HUDEP-2 (cell line): ENCODE measurements at regions not wholly inside any gene's neighbourhood (a gene's known extent, or its start where the extent isn't known, plus 50 kb on each side); places are given as distances from the start of the nearest gene placed in this dataset.

Experiments used
- DNase-seq, 76 experiments: peaks; one replicate each; lab custom pipeline; 2025; ENCODE audit not compliant: unreplicated experiment in 76 of 76; lab: John Stamatoyannopoulos, UW

- DNase-seq, result no peak
Measured at GRCh38 chr3:148330542-148330941, 367.2 kb upstream of the AGTR1 start.

- DNase-seq, result no peak
Measured at GRCh38 chr3:148331081-148331846, 366.4 kb upstream of the AGTR1 start.

GRCh38 chr3:148332509-148332908 is 365.2 kb upstream of the AGTR1 start:
- DNase-seq, result no peak

GRCh38 chr3:148333091-148333490 is 364.6 kb upstream of the AGTR1 start:
- no peak for DNase-seq

GRCh38 chr3:148335612-148336011 is 362.1 kb upstream of the AGTR1 start:
- DNase-seq, result no peak

- DNase-seq, result no peak
Measured at GRCh38 chr3:148343416-148343815, 354.3 kb upstream of the AGTR1 start.

GRCh38 chr3:148344521-148344920 is 353.2 kb upstream of the AGTR1 start:
- DNase-seq, result no peak

GRCh38 chr3:148360051-148360450 is 337.7 kb upstream of the AGTR1 start:
- DNase-seq, result no peak

GRCh38 chr3:148366743-148367410 is 330.8 kb upstream of the AGTR1 start:
- DNase-seq, result no peak

GRCh38 chr3:148367756-148368155 is 329.9 kb upstream of the AGTR1 start:
- DNase-seq, result no peak

GRCh38 chr3:148369381-148369780 is 328.3 kb upstream of the AGTR1 start:
- DNase-seq, result no peak

GRCh38 chr3:148372206-148372875 is 325.4 kb upstream of the AGTR1 start:
- no peak for DNase-seq

- DNase-seq, result no peak
Measured at GRCh38 chr3:148373961-148374360, 323.7 kb upstream of the AGTR1 start.

- peak in 20 of 76 experiments; percentile 2 to 48 (median 14) for DNase-seq
Measured at GRCh38 chr3:148379763-148380382, 317.8 kb upstream of the AGTR1 start.

GRCh38 chr3:148381051-148381450 is 316.7 kb upstream of the AGTR1 start:
- no peak for DNase-seq

GRCh38 chr3:148389916-148390315 is 307.8 kb upstream of the AGTR1 start:
- no peak for DNase-seq

GRCh38 chr3:148395821-148396220 is 301.9 kb upstream of the AGTR1 start:
- no peak for DNase-seq

GRCh38 chr3:148400754-148401153 is 296.9 kb upstream of the AGTR1 start:
- no peak for DNase-seq

- no peak for DNase-seq
Measured at GRCh38 chr3:148408667-148409066, 289.0 kb upstream of the AGTR1 start.

- no peak for DNase-seq
Measured at GRCh38 chr3:148420242-148420641, 277.5 kb upstream of the AGTR1 start.

- DNase-seq, result no peak
Measured at GRCh38 chr3:148428862-148429605, 268.7 kb upstream of the AGTR1 start.
